Adrenal gland (tissue), 9 donors: ENCODE measurements at regions not wholly inside any gene's neighbourhood (a gene's known extent, or its start where the extent isn't known, plus 50 kb on each side); places are given as distances from the start of the nearest gene placed in this dataset.

Source experiments
- DNase-seq, 7 donors: peaks; one replicate each; pipeline ENCODE4 v3.0.0-alpha.2; 2019 to 2020
- H3K27ac ChIP-seq, 5 donors: fragments of 200-600 bp; sonication (generic) in 4 of 5; 1 replicate in 3 of 5; 2 replicates in 2 of 5; pipeline versions ENCODE4 v1.5.1 to v1.8.0; 2016 to 2020; ENCODE audit warnings: mild to moderate bottlenecking in 1 of 5
- H3K27me3 ChIP-seq: fragments of 200-600 bp; 2 replicates; pipeline ENCODE4 v1.8.0; 2021
- H3K36me3 ChIP-seq, 2 donors: fragments of 200-600 bp; replicated peaks in 1 of 2; 1 replicate in 1 of 2; 2 replicates in 1 of 2; pipeline versions ENCODE4 v1.5.1 to v1.8.0; 2018 to 2022
- H3K4me1 ChIP-seq, 2 donors: fragments of 200-600 bp; replicated peaks in 1 of 2; 1 replicate in 1 of 2; 2 replicates in 1 of 2; pipeline versions ENCODE4 v1.5.1 to v1.8.0; 2018 to 2021
- H3K4me3 ChIP-seq, 4 donors: fragments of 200-600 bp; sonication (generic) in 3 of 4; one replicate each; pipeline ENCODE4 v1.5.1; 2016 to 2018
- H3K9me3 ChIP-seq, 3 donors: fragments of 200-600 bp; sonication (generic) in 1 of 3; replicated peaks in 1 of 3; 1 replicate in 2 of 3; 2 replicates in 1 of 3; pipeline versions ENCODE4 v1.5.1 to v1.8.0; 2016 to 2021
- POLR2A ChIP-seq, 2 donors: fragments of 450-650 bp; IDR thresholded peaks; one replicate each; pipeline ENCODE4 v1.6.1; 2017; ENCODE audit warnings: antibody characterized with exemption in 2 of 2, mild to moderate bottlenecking in 2 of 2, moderate library complexity in 1 of 2
- WGBS, 4 donors: extraction: QIAGEN DNeasy Blood & Tissue Kit in 2 of 4; methylation state at CpG; one replicate each; pipeline versions ENCODE4 v1.1.5 to v1.1.7; 2013 to 2017; 5-methylcytosine and 5-hydroxymethylcytosine counted together
- intact Hi-C, 2 donors: fragments of 100-400 bp; cut with DNase I; formaldehyde crosslinking; loops; one replicate each; pipeline versions ENCODE4 v1.14.1 to v1.15.0; 2022 to 2023
- TF ChIP-seq, protein P1 (sequence below), 6 experiments: fragments of 450-650 bp in 4 of 6; fragments of 200-600 bp in 2 of 6; sonication (generic) in 1 of 6; IDR thresholded peaks; 1 replicate in 5 of 6; 2 replicates in 1 of 6; pipeline versions ENCODE4 v1.5.1 to v1.8.0; 2016 to 2021; ENCODE audit warnings: antibody characterized with exemption in 6 of 6, mild to moderate bottlenecking in 2 of 6, moderate library complexity in 1 of 6
- donor health status: healthy with polysubstance abuse.
- donor health status: Bipolar disorder and iron deficiency.
- donor health status: DM: yes; HTN: yes; CAD: no.
- donor health status: DM: no; HTN: no; CAD: no.
- donor health status: DM: no; HTN: no; CAD: no.

DNA sequence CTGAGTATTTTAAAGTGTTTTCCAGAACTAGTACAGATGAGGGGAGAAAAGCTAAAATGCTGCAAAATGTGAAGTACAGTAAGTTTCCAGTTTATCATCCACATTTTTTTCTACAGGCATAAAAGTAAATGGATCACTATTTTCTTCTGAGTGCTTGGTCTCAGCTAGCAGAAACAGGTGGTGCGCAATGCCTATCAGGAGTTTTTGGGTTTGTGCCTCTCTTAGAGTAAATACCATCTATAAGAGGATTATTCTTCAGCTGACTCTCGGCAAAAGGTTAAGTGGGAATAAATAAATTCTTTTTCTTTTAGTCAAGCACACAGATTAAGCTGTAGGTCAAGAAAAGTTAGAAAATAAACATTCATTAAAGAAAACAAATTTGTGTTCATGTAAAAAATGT, 1027.7 kb downstream of the PLOD2 start:
- no peak for TF ChIP-seq POLR2A (IDR thresholded peaks at IDR 0.05)
- TF ChIP-seq, protein P1, sequence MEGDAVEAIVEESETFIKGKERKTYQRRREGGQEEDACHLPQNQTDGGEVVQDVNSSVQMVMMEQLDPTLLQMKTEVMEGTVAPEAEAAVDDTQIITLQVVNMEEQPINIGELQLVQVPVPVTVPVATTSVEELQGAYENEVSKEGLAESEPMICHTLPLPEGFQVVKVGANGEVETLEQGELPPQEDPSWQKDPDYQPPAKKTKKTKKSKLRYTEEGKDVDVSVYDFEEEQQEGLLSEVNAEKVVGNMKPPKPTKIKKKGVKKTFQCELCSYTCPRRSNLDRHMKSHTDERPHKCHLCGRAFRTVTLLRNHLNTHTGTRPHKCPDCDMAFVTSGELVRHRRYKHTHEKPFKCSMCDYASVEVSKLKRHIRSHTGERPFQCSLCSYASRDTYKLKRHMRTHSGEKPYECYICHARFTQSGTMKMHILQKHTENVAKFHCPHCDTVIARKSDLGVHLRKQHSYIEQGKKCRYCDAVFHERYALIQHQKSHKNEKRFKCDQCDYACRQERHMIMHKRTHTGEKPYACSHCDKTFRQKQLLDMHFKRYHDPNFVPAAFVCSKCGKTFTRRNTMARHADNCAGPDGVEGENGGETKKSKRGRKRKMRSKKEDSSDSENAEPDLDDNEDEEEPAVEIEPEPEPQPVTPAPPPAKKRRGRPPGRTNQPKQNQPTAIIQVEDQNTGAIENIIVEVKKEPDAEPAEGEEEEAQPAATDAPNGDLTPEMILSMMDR (IDR thresholded peaks at IDR 0.05) = no peak
- 86 to 95% (median 91%) methylated on average over 2 of the region's 2 CpGs for WGBS, 4 donors
- Histone ChIP-seq H3K4me1 (no peaks in the 10 kb centered on the region), H3K36me3 (no peaks in the 10 kb centered on the region), H3K27me3 (no peaks in the 10 kb centered on the region), H3K9me3 (no peaks in the 10 kb centered on the region), H3K27ac (no peak overlapping the region), H3K4me3 (no peak overlapping the region)
- intact Hi-C loops = no loop called here
- DNase-seq = no peak

DNA sequence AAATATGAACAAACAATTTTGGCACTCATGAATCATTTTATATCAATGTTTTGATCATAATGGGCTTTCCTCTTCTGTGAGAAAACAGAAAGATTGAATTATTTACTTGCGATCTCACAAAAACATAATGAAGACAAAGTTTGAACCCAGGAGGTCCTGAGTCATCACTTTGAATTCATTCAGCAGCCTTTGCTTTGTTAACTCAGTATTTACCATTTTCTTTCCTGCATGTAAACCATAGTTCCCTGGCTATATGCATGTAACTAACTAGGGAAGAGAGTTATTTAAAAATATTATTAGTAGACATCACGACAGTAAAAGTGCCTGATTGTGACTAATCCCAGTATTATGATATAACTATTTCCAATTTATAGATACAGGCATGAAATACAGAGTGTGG, 1026.2 kb downstream of the PLOD2 start:
- no peaks in the 10 kb centered on the region for H3K4me1 ChIP-seq
- intact Hi-C loops = no loop called here
- TF ChIP-seq POLR2A (IDR thresholded peaks at IDR 0.05) = no peak
- TF ChIP-seq, protein P1 (IDR thresholded peaks at IDR 0.05) = no peak
- H3K27ac ChIP-seq = no peak overlapping the region
- H3K36me3 ChIP-seq = no peaks in the 10 kb centered on the region
- 78 to 82% (median 81%) methylated on average over 2 of the region's 2 CpGs for WGBS, 4 donors
- no peak for DNase-seq
- no peaks in the 10 kb centered on the region for H3K9me3 ChIP-seq
- no peaks in the 10 kb centered on the region for H3K27me3 ChIP-seq
- no peak overlapping the region for H3K4me3 ChIP-seq

DNA sequence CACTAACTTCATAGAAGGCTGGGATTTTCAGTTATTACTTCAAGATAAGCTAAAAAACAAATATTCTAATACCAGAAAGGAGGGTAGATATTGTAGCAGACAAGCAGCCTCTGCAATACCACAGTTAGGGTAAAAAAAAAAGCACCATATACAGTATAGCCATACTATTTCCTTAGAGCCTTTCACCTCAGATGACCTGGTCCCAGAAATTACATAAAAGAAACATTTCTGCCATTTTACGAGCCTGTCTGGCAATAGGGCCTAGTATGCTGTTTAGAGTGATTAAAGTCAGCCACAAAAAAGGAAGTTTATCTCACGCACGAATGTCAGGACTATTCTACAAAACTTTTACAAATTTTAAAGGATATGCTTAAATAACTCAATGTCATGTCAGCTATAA, 1016.6 kb downstream of the PLOD2 start:
- WGBS, 4 donors = 69 to 82% (median 77%) methylated on average over 3 of the region's 3 CpGs
- peaks cover 0 to 5% (median 0%) of the 10 kb centered on the region in 3 donors for H3K9me3 ChIP-seq
- no peak overlapping the region for H3K27ac ChIP-seq
- no peaks in the 10 kb centered on the region for H3K27me3 ChIP-seq
- no peak overlapping the region for H3K4me3 ChIP-seq
- TF ChIP-seq, protein P1 (IDR thresholded peaks at IDR 0.05) = no peak
- no peak for TF ChIP-seq POLR2A (IDR thresholded peaks at IDR 0.05)
- H3K36me3 ChIP-seq = no peaks in the 10 kb centered on the region
- DNase-seq = no peak
- H3K4me1 ChIP-seq = no peaks in the 10 kb centered on the region
- intact Hi-C loops = no loop called here

GRCh38 chr3:145145461-145145860, 1015.5 kb downstream of the PLOD2 start:
- Histone ChIP-seq H3K27ac (no peak overlapping the region), H3K9me3 (peaks cover 0 to 5% (median 0%) of the 10 kb centered on the region in 3 donors), H3K4me1 (no peaks in the 10 kb centered on the region), H3K27me3 (no peaks in the 10 kb centered on the region), H3K36me3 (no peaks in the 10 kb centered on the region), H3K4me3 (no peak overlapping the region)
- intact Hi-C loops = no loop called here
- no peak for DNase-seq
- no peak for TF ChIP-seq POLR2A (IDR thresholded peaks at IDR 0.05)
- TF ChIP-seq, protein P1 (IDR thresholded peaks at IDR 0.05) = no peak
- WGBS, 4 donors = 56 to 72% (median 63%) methylated on average over 1 of the region's 1 CpG
